MCF 10A (cell line): ENCODE measurements at regions not wholly inside any gene's neighbourhood (a gene's known extent, or its start where the extent isn't known, plus 50 kb on each side); places are given as distances from the start of the nearest gene placed in this dataset.

ENCODE experiments used
- BruUV-seq: library from RNA; stranded (reverse); fragments of 400-500 nt; replicated peaks from 2 replicates; lab custom pipeline; 2021; lab: Mats Ljungman, UMichigan
- CTCF ChIA-PET: fragments of 300-600 bp; sonication (Branson Sonifier 250); formaldehyde crosslinking; extraction: SDS; loops from one replicate; lab custom pipeline; 2021; ENCODE audit warnings: antibody characterized with exemption, inconsistent platforms; lab: Yijun Ruan, JAX
- POLR2A ChIA-PET: fragments of 300-600, 350-650 bp; sonication (Branson Sonifier 250); formaldehyde crosslinking; extraction: SDS; loops from one replicate; lab custom pipeline; 2020; ENCODE audit warnings: antibody characterized with exemption, inconsistent platforms; lab: Yijun Ruan, JAX
- DNase-seq: peaks from one replicate; pipeline ENCODE4 v3.0.0-alpha.2; 2018; ENCODE audit not compliant: unreplicated experiment
- H3K27ac Mint-ChIP-seq: one replicate; pipeline ENCODE4 v1.8.0; 2022; ENCODE audit warnings: mild to moderate bottlenecking, low read depth, mixed read lengths; ENCODE audit not compliant: unreplicated experiment
- H3K27me3 Mint-ChIP-seq: one replicate; pipeline ENCODE4 v1.8.0; 2022; ENCODE audit warnings: mixed read lengths; ENCODE audit not compliant: insufficient read depth, unreplicated experiment
- H3K36me3 Mint-ChIP-seq: one replicate; pipeline ENCODE4 v1.8.0; 2022; ENCODE audit warnings: mild to moderate bottlenecking, moderate library complexity, mixed read lengths; ENCODE audit not compliant: insufficient read depth, unreplicated experiment
- H3K4me1 Mint-ChIP-seq: one replicate; pipeline ENCODE4 v1.8.0; 2022; ENCODE audit warnings: mixed read lengths; ENCODE audit not compliant: insufficient read depth, unreplicated experiment
- H3K4me3 Mint-ChIP-seq: one replicate; pipeline ENCODE4 v1.8.0; 2022; ENCODE audit warnings: mild to moderate bottlenecking, moderate library complexity, mixed read lengths; ENCODE audit not compliant: unreplicated experiment
- H3K9me3 Mint-ChIP-seq: one replicate; pipeline ENCODE4 v1.8.0; 2022; ENCODE audit warnings: mixed read lengths; ENCODE audit not compliant: unreplicated experiment
- intact Hi-C: fragments of 100-400 bp; cut with micrococcal nuclease; formaldehyde crosslinking; loops from 2 replicates; pipeline ENCODE4 v1.14.1; 2022
- TF ChIP-seq, protein P1 (sequence below): fragments of 200-600 bp; IDR thresholded peaks from one replicate; pipeline ENCODE4 v1.8.0; 2022; ENCODE audit warnings: antibody characterized with exemption, mild to moderate bottlenecking; ENCODE audit not compliant: unreplicated experiment

DNA sequence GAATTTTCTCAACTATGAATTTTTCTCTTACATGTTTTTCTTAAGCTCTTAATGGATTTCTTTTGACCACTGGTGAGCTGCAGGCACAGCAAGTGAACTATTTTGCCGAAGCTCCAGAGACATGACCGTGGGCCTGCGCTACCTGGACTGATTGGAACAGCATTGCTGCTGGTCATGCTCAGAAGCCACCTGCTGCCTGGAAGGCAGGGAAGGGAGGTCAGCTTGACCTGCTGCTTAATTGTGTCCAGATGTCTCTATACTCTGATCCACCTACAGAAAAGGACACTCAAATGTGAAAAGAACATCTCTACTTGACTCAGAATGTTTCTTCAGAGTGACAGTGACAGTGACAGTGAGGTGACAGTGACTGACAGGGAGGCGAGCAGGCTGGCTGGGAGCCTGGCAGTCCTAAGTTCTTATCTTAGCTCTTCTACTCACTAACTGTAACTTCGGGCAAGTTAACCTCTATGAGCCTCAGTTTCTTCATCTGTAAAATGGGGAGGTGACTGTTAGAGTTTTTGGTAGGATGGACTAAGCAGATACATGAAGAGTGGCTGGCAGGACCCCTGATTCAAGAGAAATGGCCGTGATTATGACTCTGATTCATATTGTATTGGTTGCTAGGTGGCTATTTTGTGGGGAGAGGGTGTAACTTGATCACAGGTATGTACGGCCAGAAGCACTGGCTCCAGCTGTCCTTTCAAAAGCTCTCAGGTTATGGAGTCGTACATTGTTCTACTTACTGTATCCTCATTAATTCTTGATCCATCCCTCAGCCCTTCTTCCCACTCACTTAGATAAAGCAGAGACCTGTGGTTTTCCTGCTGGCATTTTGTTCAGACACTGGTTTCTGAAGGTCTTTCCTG, 54.8 kb upstream of the DLG1 start:
- Mint-ChIP-seq H3K9me3 (no peaks in the 10 kb centered on the region), H3K27ac (no peak overlapping the region), H3K36me3 (no peaks in the 10 kb centered on the region), H3K27me3 (peaks cover 13% of the 10 kb centered on the region), H3K4me1 (peaks cover 12% of the 10 kb centered on the region), H3K4me3 (no peak overlapping the region)
- intact Hi-C loops = no loop called here
- DNase-seq = no peak
- no TSS peak for BruUV-seq
- POLR2A ChIA-PET = no interaction called here
- TF ChIP-seq, protein P1, sequence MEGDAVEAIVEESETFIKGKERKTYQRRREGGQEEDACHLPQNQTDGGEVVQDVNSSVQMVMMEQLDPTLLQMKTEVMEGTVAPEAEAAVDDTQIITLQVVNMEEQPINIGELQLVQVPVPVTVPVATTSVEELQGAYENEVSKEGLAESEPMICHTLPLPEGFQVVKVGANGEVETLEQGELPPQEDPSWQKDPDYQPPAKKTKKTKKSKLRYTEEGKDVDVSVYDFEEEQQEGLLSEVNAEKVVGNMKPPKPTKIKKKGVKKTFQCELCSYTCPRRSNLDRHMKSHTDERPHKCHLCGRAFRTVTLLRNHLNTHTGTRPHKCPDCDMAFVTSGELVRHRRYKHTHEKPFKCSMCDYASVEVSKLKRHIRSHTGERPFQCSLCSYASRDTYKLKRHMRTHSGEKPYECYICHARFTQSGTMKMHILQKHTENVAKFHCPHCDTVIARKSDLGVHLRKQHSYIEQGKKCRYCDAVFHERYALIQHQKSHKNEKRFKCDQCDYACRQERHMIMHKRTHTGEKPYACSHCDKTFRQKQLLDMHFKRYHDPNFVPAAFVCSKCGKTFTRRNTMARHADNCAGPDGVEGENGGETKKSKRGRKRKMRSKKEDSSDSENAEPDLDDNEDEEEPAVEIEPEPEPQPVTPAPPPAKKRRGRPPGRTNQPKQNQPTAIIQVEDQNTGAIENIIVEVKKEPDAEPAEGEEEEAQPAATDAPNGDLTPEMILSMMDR = no peak
- CTCF ChIA-PET = no interaction called here

DNA sequence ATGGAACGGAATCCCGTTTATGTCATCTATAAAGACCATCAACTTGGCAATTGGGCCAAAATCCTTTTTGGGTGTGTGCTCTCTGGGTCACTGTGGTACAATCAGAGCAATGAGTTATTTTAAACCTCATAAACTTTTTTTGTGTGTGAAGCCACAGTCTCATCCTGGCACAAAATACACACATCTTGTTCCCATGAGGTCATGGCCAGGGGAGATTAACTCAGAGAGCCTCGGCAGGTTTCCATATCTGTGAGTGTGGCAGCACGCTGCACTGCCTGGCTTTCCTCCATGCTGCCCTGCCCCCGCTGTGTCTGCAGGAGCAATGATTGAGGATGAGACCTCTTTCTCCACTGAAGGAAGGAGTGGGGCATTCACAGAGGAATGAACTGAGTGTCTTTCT, 54.0 kb upstream of the DLG1 start:
- Mint-ChIP-seq H3K4me3 (no peak overlapping the region), H3K27ac (no peak overlapping the region), H3K9me3 (no peaks in the 10 kb centered on the region), H3K27me3 (peaks cover 13% of the 10 kb centered on the region), H3K36me3 (no peaks in the 10 kb centered on the region), H3K4me1 (peaks cover 12% of the 10 kb centered on the region)
- BruUV-seq = no TSS peak
- DNase-seq = peak; percentile 58
- intact Hi-C loops = no loop called here
- TF ChIP-seq, protein P1 = no peak
- ChIA-PET POLR2A (no interaction called here), CTCF (no interaction called here)

DNA sequence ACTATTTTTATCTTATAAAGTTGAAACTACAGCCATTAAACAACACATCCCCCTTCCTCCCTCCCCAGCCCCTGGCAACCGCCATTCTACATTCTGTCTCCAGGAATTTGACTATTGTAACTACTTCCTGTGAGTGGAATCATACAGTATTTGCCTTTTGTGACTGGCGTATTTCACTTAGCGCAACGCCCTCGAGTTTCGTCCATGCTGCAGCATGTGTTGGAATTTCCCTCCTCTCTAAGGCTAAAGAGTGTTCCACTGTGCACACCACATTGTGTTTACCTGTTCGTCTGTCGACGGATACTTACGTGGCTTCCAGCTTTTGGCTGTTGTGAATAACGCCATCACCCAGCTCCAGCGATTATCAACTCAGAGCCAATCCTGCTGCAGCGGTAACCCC, 52.0 kb upstream of the DLG1 start:
- Mint-ChIP-seq H3K4me3 (no peak overlapping the region), H3K4me1 (peaks cover 12% of the 10 kb centered on the region), H3K9me3 (no peaks in the 10 kb centered on the region), H3K36me3 (no peaks in the 10 kb centered on the region), H3K27ac (no peak overlapping the region), H3K27me3 (peaks cover 13% of the 10 kb centered on the region)
- POLR2A ChIA-PET = no interaction called here
- intact Hi-C loops = no loop called here
- DNase-seq = no peak
- TF ChIP-seq, protein P1 = no peak
- CTCF ChIA-PET = interaction anchor here (0.8 to 1.2 kb wide), 2 partner anchors 25 to 93 kb away, joined by 3 read pairs; no protein-coding TSS in a partner anchor
- BruUV-seq = no TSS peak

DNA sequence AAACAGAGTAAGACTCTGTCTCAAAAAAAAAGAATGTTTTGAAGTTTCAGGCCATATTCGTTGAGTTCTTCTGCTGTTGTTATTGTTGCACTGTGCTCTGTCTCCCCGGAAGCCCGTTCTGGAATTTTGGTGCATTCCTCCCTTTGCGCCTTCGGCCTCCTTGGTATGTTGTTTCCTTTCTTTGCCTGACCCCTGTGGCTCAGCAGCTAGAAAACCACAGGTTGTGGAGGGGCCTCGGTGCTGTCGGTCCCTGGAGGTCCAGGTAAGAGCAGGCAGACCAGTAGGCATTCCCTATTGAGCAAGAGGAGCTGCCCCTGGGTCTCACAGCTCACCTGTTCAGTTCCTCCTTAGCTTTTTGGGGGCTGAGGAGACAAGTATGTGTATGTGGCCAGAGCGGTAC, 51.0 kb upstream of the DLG1 start:
- no peak for DNase-seq
- intact Hi-C loops = no loop called here
- Mint-ChIP-seq H3K27me3 (peaks cover 8% of the 10 kb centered on the region), H3K27ac (no peak overlapping the region), H3K36me3 (no peaks in the 10 kb centered on the region), H3K4me1 (peaks cover 10% of the 10 kb centered on the region), H3K4me3 (no peak overlapping the region), H3K9me3 (no peaks in the 10 kb centered on the region)
- TF ChIP-seq, protein P1 = no peak
- ChIA-PET CTCF (interaction anchor here (0.8 kb wide), 1 partner anchor 8 kb away, joined by 3 read pairs; no protein-coding TSS in a partner anchor), POLR2A (no interaction called here)
- BruUV-seq = no TSS peak
